BJ (cell line): ENCODE measurements at regions not wholly inside any gene's neighbourhood (a gene's known extent, or its start where the extent isn't known, plus 50 kb on each side); places are given as distances from the start of the nearest gene placed in this dataset.

ENCODE experiments used
- CTCF ChIA-PET: fragments of 350-600 bp; formaldehyde crosslinking; extraction: SDS; loops from one replicate; lab custom pipeline; 2021; ENCODE audit warnings: antibody characterized with exemption, inconsistent platforms; lab: Yijun Ruan, JAX
- POLR2A ChIA-PET: fragments of 300-600 bp; sonication (Branson Sonifier 250); formaldehyde crosslinking; extraction: SDS; loops from one replicate; lab custom pipeline; 2021; ENCODE audit warnings: antibody characterized with exemption; lab: Charles Lee
- DNase-seq: peaks from one replicate; pipeline ENCODE4 v3.0.0-alpha.2; 2011; ENCODE audit warnings: low read depth
- H3K27me3 ChIP-seq: 2 replicates; pipeline ENCODE4 v1.6.0; 2011; ENCODE audit warnings: low read length; ENCODE audit not compliant: control insufficient read depth, insufficient read depth
- H3K36me3 ChIP-seq: 2 replicates; pipeline ENCODE4 v1.5.1; 2011; ENCODE audit warnings: low read length; ENCODE audit not compliant: control insufficient read depth, insufficient read depth
- H3K4me3 ChIP-seq: 2 replicates; pipeline ENCODE4 v1.5.1; 2011; ENCODE audit warnings: low read depth, mild to moderate bottlenecking, control low read depth, low read length
- CTCF ChIP-seq: IDR thresholded peaks from 2 replicates; pipeline ENCODE4 v1.5.1; 2011; ENCODE audit warnings: low read depth, mild to moderate bottlenecking, control low read depth, inconsistent platforms, low read length, moderate library complexity; ENCODE audit not compliant: insufficient read depth

GRCh38 chr6:14575961-14576360 lies 458.4 kb downstream of the CD83 start:
- no peak for DNase-seq
- Histone ChIP-seq H3K4me3 (no peak overlapping the region), H3K27me3 (no peaks in the 10 kb centered on the region), H3K36me3 (no peaks in the 10 kb centered on the region)
- ChIA-PET POLR2A (no interaction called here), CTCF (interaction anchor here (1.7 kb wide), 1 partner anchor 10 kb away, joined by 5 read pairs; no protein-coding TSS in a partner anchor)
- TF ChIP-seq CTCF = no peak

DNA sequence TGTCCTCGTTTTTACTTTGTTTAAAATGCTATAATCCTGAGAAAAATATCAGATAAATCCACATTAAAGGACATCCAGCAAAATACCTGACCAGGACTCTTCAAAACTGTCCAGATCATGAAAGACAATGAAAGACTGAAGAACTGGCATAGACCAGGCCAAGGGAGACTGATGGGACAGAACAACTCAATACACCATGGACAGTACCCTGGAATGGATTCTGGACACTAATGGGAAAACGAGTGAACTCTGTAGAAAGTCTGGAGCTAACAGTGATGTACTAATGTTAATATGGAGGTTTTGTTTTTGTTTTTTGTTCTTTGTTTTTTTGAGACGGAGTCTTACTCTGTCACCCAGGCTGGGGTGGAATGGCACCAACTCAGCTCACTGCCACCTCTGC lies 461.4 kb downstream of the CD83 start:
- CTCF ChIA-PET = no interaction called here
- no peaks in the 10 kb centered on the region for H3K36me3 ChIP-seq
- DNase-seq = no peak
- H3K4me3 ChIP-seq = no peak overlapping the region
- POLR2A ChIA-PET = no interaction called here
- H3K27me3 ChIP-seq = no peaks in the 10 kb centered on the region
- no peak for TF ChIP-seq CTCF

DNA sequence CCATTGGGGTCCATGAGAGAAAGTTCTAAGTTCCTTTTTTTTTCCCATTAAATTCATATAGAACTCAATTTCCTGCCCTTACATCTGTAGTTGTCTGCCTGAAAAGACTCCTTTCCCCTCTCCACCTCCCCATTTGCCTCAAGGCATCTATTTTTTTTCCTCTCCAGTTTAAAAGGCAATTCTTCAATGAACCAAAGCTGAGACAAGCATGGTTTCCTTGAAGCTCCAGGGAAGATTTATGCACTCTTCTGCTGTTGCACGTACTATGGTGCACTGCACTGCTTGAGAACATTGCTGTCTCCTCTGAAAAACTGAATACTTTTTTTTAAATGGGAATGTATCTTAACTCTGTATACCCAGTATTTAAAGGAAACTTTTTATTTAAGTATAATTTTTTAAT lies 465.2 kb downstream of the CD83 start:
- CTCF ChIA-PET = no interaction called here
- TF ChIP-seq CTCF = no peak
- H3K36me3 ChIP-seq = no peaks in the 10 kb centered on the region
- no peak overlapping the region for H3K4me3 ChIP-seq
- no peak for DNase-seq
- H3K27me3 ChIP-seq = no peaks in the 10 kb centered on the region; the same call in 1 of the 2 replicates
- POLR2A ChIA-PET = no interaction called here

DNA sequence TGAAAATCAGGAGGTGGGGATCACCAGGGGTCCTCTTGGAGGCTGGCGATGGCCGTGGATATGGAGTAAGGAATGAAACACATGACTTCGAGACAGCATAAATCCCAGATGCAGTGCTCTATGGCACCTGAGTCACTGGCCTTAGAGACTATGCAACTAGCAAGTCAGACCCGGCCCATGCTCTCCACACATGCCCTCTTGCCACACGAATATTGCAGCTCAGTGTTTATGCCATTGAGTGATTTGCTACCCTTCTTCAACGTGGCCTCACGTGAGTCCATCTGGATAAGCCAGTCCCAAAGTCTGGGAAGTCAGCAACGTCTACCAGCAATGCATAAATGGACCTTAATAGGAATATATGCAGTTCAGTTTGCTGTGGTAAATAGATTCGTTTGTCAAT lies 466.3 kb downstream of the CD83 start:
- Histone ChIP-seq H3K36me3 (no peaks in the 10 kb centered on the region), H3K4me3 (no peak overlapping the region), H3K27me3 (no peaks in the 10 kb centered on the region; the same call in 1 of the 2 replicates)
- DNase-seq = no peak
- ChIA-PET CTCF (interaction anchor here (0.6 kb wide), 1 partner anchor 46 kb away, joined by 3 read pairs; no protein-coding TSS in a partner anchor), POLR2A (no interaction called here)
- TF ChIP-seq CTCF = no peak

DNA sequence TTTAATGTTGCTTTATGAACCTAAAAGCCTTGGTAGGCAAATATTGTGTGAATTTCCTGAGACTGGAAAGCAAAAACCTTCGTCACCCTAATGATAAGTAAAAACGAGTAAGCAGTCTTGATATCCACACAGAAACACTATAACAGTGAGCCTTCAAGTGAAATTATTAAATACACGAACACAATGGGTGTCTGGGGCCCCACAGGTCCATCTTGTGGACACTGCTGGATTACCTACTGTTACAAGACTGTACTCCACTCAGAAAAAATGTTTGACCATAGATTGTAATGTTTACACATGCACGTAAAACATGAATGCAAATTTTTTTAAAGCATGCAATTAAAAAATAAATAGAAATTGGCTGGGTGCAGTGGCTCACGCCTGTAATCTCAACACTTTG lies 466.9 kb downstream of the CD83 start:
- CTCF ChIA-PET = interaction anchor here (0.7 to 1.1 kb wide), 2 partner anchors 52 to 69 kb away, joined by 3 read pairs; no protein-coding TSS in a partner anchor
- POLR2A ChIA-PET = no interaction called here
- Histone ChIP-seq H3K4me3 (no peak overlapping the region), H3K27me3 (peaks cover 3% of the 10 kb centered on the region; the same call in 1 of the 2 replicates), H3K36me3 (no peaks in the 10 kb centered on the region)
- 0 out of 2 replicates have a peak, but pooled peaks have one; percentile 10 for TF ChIP-seq CTCF
- no peak for DNase-seq
